ENCODE measurements at regions not wholly inside any gene's neighbourhood (a gene's known extent, or its start where the extent isn't known, plus 50 kb on each side); places are given as distances from the start of the nearest gene placed in this dataset.
"Not testable (repeated sequence)": the region's sequence is repeated elsewhere in the genome, so short reads cannot be mapped to it uniquely, and the experiment has no call there.

GRCh38 chr10:16234916-16235315, 201.9 kb upstream of the PTER start:
- DNase-seq (ENCODE audit: low read depth), result no peak

- no peak for DNase-seq (ENCODE audit: low read depth)
Measured at GRCh38 chr10:16242446-16242845, 194.4 kb upstream of the PTER start.

GRCh38 chr10:16242859-16243613, 193.8 kb upstream of the PTER start:
- no peak for DNase-seq (ENCODE audit: low read depth)

GRCh38 chr10:16250136-16250535, 186.7 kb upstream of the PTER start:
- not testable (repeated sequence) for DNase-seq (ENCODE audit: low read depth)

GRCh38 chr10:16256336-16256735, 180.5 kb upstream of the PTER start:
- DNase-seq (ENCODE audit: low read depth), result no peak

GRCh38 chr10:16258291-16259040, 178.3 kb upstream of the PTER start:
- no peak for DNase-seq (ENCODE audit: low read depth)

- no peak for DNase-seq (ENCODE audit: low read depth)
Measured at GRCh38 chr10:16259726-16260125, 177.1 kb upstream of the PTER start.

- DNase-seq (ENCODE audit: low read depth), result no peak
Measured at GRCh38 chr10:16260388-16260787, 176.4 kb upstream of the PTER start.

- no peak for DNase-seq (ENCODE audit: low read depth)
Measured at GRCh38 chr10:16271571-16271970, 165.2 kb upstream of the PTER start.

- no peak for DNase-seq (ENCODE audit: low read depth)
Measured at GRCh38 chr10:16274911-16275310, 161.9 kb upstream of the PTER start.

GRCh38 chr10:16280595-16280994, 156.2 kb upstream of the PTER start:
- no peak for DNase-seq (ENCODE audit: low read depth)

GRCh38 chr10:16292366-16292765, 144.4 kb upstream of the PTER start:
- DNase-seq (ENCODE audit: low read depth), result no peak

- DNase-seq (ENCODE audit: low read depth), result no peak
Measured at GRCh38 chr10:16297069-16297468, 139.7 kb upstream of the PTER start.

GRCh38 chr10:16297642-16298041, 139.2 kb upstream of the PTER start:
- no peak for DNase-seq (ENCODE audit: low read depth)

GRCh38 chr10:16304311-16304710, 132.5 kb upstream of the PTER start:
- DNase-seq (ENCODE audit: low read depth), result no peak

- DNase-seq (ENCODE audit: low read depth), result no peak
Measured at GRCh38 chr10:16310440-16310839, 126.4 kb upstream of the PTER start.

GRCh38 chr10:16314259-16314658, 122.6 kb upstream of the PTER start:
- no peak for DNase-seq (ENCODE audit: low read depth)

GRCh38 chr10:16316733-16317390, 119.9 kb upstream of the PTER start:
- DNase-seq (ENCODE audit: low read depth), result no peak

GRCh38 chr10:16341637-16342036, 95.2 kb upstream of the PTER start:
- no peak for DNase-seq (ENCODE audit: low read depth)

GRCh38 chr10:16348891-16349290, 87.9 kb upstream of the PTER start:
- no peak for DNase-seq (ENCODE audit: low read depth)

GRCh38 chr10:16352146-16352545, 84.7 kb upstream of the PTER start:
- no peak for DNase-seq (ENCODE audit: low read depth)

- DNase-seq (ENCODE audit: low read depth), result no peak
Measured at GRCh38 chr10:16360001-16360400, 76.8 kb upstream of the PTER start.

- DNase-seq (ENCODE audit: low read depth), result no peak
Measured at GRCh38 chr10:16360425-16360824, 76.4 kb upstream of the PTER start.

Measured in HS-5 (cell line).